Glutamatergic neuron (in vitro differentiated cells): ENCODE measurements at regions not wholly inside any gene's neighbourhood (a gene's known extent, or its start where the extent isn't known, plus 50 kb on each side); places are given as distances from the start of the nearest gene placed in this dataset.
"Not testable (repeated sequence)": the region's sequence is repeated elsewhere in the genome, so short reads cannot be mapped to it uniquely, and the experiment has no call there.

Source experiments
- DNase-seq: peaks from one replicate; pipeline ENCODE4 v3.0.0; 2022
- H3K27ac Mint-ChIP-seq: one replicate; pipeline ENCODE4 v1.8.0; 2020; ENCODE audit warnings: mild to moderate bottlenecking, mixed read lengths, inconsistent platforms; ENCODE audit not compliant: unreplicated experiment
- H3K27me3 Mint-ChIP-seq: one replicate; pipeline ENCODE4 v1.8.0; 2020; ENCODE audit warnings: mild to moderate bottlenecking, moderate library complexity, mixed read lengths, inconsistent platforms; ENCODE audit not compliant: unreplicated experiment
- H3K36me3 Mint-ChIP-seq: one replicate; pipeline ENCODE4 v1.8.0; 2020; ENCODE audit warnings: mild to moderate bottlenecking, mixed read lengths, inconsistent platforms; ENCODE audit not compliant: unreplicated experiment
- H3K4me1 Mint-ChIP-seq: one replicate; pipeline ENCODE4 v1.8.0; 2020; ENCODE audit warnings: mild to moderate bottlenecking, low read depth, mixed read lengths, inconsistent platforms; ENCODE audit not compliant: unreplicated experiment
- H3K4me3 Mint-ChIP-seq: one replicate; pipeline ENCODE4 v1.8.0; 2020; ENCODE audit warnings: mild to moderate bottlenecking, mixed read lengths, inconsistent platforms; ENCODE audit not compliant: unreplicated experiment
- H3K9me3 Mint-ChIP-seq: one replicate; pipeline ENCODE4 v1.8.0; 2020; ENCODE audit warnings: mild to moderate bottlenecking, moderate library complexity, mixed read lengths, inconsistent platforms; ENCODE audit not compliant: unreplicated experiment
- TF ChIP-seq, protein P1 (sequence below): fragments of 200-600 bp; sonication (generic); IDR thresholded peaks from one replicate; pipeline ENCODE4 v1.5.0; 2021; ENCODE audit not compliant: partially characterized antibody, unreplicated experiment

DNA sequence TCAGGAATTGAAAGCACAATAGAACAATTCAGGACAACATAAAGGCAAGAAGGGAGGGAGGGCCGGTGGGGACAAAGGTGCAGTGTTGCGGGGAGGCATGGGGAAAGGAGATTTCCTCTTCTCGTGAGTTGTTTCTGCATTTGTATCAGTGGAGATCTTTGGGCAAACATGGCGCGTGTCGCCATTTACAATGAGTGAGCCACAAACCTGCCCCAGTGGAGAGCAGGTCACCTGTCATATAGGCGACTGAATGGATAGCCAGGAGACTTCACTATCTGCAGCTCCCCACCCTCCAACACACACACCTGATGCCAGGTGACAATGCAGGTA is 87.7 kb upstream of the SLC45A1 start:
- Mint-ChIP-seq H3K27me3 (peaks cover 12% of the 10 kb centered on the region), H3K36me3 (peaks cover 22% of the 10 kb centered on the region), H3K4me1 (no peaks in the 10 kb centered on the region), H3K9me3 (peaks cover 11% of the 10 kb centered on the region), H3K4me3 (no peak overlapping the region), H3K27ac (no peak overlapping the region)
- TF ChIP-seq, protein P1, sequence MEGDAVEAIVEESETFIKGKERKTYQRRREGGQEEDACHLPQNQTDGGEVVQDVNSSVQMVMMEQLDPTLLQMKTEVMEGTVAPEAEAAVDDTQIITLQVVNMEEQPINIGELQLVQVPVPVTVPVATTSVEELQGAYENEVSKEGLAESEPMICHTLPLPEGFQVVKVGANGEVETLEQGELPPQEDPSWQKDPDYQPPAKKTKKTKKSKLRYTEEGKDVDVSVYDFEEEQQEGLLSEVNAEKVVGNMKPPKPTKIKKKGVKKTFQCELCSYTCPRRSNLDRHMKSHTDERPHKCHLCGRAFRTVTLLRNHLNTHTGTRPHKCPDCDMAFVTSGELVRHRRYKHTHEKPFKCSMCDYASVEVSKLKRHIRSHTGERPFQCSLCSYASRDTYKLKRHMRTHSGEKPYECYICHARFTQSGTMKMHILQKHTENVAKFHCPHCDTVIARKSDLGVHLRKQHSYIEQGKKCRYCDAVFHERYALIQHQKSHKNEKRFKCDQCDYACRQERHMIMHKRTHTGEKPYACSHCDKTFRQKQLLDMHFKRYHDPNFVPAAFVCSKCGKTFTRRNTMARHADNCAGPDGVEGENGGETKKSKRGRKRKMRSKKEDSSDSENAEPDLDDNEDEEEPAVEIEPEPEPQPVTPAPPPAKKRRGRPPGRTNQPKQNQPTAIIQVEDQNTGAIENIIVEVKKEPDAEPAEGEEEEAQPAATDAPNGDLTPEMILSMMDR = no peak
- DNase-seq = no peak

DNA sequence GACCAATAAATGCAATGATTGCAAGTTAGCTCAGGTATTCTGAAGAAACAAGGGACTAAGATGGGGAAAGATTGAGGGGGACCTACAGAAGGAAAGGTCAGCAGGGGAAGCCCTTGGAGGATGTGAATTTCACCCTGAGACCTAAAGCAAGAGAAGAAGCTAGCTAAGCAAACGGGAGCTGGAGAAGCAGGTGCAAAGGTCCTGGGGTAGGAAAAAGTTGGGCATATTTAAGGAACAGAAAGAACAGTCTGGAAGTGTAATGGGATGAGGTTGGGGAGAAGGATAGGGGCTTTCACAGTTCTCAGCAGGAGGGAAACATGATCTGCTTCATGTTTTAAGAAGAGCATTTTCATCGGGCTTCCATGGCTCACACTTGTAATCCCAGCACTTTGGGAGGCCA is 89.7 kb upstream of the SLC45A1 start:
- Mint-ChIP-seq H3K4me3 (no peak overlapping the region), H3K9me3 (peaks cover 15% of the 10 kb centered on the region), H3K27me3 (peaks cover 11% of the 10 kb centered on the region), H3K4me1 (peaks cover 5% of the 10 kb centered on the region), H3K36me3 (peaks cover 22% of the 10 kb centered on the region), H3K27ac (no peak overlapping the region)
- DNase-seq = no peak
- TF ChIP-seq, protein P1 = no peak

GRCh38 chr1:8227674-8228073 is 90.2 kb upstream of the SLC45A1 start:
- H3K36me3 Mint-ChIP-seq = peaks cover 22% of the 10 kb centered on the region
- H3K9me3 Mint-ChIP-seq = peaks cover 15% of the 10 kb centered on the region
- not testable (repeated sequence) for H3K4me3 Mint-ChIP-seq, H3K27ac Mint-ChIP-seq, H3K4me1 Mint-ChIP-seq, H3K27me3 Mint-ChIP-seq, DNase-seq

DNA sequence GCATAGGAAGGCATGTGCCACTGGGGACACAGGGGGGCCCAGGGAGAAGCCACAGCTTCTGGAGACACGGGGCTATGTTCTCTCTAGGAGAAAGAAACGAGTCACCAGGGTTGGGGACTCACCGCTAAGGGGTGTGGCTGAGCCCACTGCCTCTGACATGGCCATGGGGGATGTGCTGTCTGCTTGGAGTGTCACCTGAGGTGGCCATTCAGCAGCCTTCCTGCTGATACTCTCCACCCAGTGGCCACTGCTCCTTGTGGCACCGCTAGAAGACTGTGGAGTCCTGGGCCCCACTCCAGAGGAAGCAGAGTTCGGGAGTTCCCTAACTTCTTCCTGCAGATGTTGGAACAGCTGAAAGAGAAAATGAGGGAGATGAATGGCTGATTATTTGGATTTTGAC is 91.2 kb upstream of the SLC45A1 start:
- H3K27me3 Mint-ChIP-seq = peaks cover 10% of the 10 kb centered on the region
- TF ChIP-seq, protein P1 = no peak
- H3K4me3 Mint-ChIP-seq = no peak overlapping the region
- H3K9me3 Mint-ChIP-seq = peaks cover 19% of the 10 kb centered on the region
- peaks cover 9% of the 10 kb centered on the region for H3K4me1 Mint-ChIP-seq
- H3K27ac Mint-ChIP-seq = no peak overlapping the region
- no peak for DNase-seq
- H3K36me3 Mint-ChIP-seq = peaks cover 22% of the 10 kb centered on the region

GRCh38 chr1:8226024-8226423 is 91.9 kb upstream of the SLC45A1 start:
- H3K27me3 Mint-ChIP-seq = peaks cover 12% of the 10 kb centered on the region

DNA sequence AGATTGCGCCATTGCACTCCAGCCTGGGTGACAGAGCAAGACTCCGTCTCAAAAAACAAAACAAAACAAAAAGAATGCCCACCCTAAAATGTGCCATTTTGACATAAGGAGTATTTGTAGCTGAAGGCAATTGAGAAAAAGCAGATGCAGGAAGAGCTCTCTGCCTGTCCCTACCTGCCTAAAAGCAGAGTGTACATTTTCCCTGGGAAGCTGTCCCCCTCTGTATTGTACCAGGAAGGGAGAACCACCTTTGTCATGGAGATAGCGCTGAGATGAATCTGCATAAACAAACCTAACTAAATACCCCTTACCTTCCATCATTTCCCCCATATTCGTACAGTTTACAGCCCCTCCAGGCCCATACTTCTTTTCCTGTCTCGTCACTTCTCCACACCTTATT is 94.4 kb upstream of the SLC45A1 start:
- no peak for DNase-seq
- TF ChIP-seq, protein P1 = no peak
- Mint-ChIP-seq H3K27me3 (peaks cover 10% of the 10 kb centered on the region), H3K27ac (no peak overlapping the region), H3K4me3 (no peak overlapping the region), H3K36me3 (peaks cover 22% of the 10 kb centered on the region), H3K4me1 (peaks cover 9% of the 10 kb centered on the region), H3K9me3 (peaks cover 21% of the 10 kb centered on the region)

More at GRCh38 chr1:8226024-8226423, 91.9 kb upstream of the SLC45A1 start:
- Mint-ChIP-seq H3K9me3 (peaks cover 19% of the 10 kb centered on the region), H3K36me3 (peaks cover 22% of the 10 kb centered on the region)
- not testable (repeated sequence) for H3K4me3 Mint-ChIP-seq, H3K27ac Mint-ChIP-seq, DNase-seq, H3K4me1 Mint-ChIP-seq
